Spleen (tissue), 7 donors: ENCODE measurements at regions not wholly inside any gene's neighbourhood (a gene's known extent, or its start where the extent isn't known, plus 50 kb on each side); places are given as distances from the start of the nearest gene placed in this dataset.

ENCODE experiments used
- POLR2AphosphoS5 ChIP-seq, 3 donors: sonication (generic); formaldehyde crosslinking; IDR thresholded peaks; one replicate each; pipeline ENCODE4 v1.5.1; 2017; ENCODE audit warnings: antibody characterized with exemption in 3 of 3
- TF ChIP-seq, protein P1 (sequence below), 11 experiments: fragments of 200-600 bp in 7 of 11; fragments of 450-650 bp in 4 of 11; sonication (generic) in 4 of 11; IDR thresholded peaks in 8 of 11; conservative IDR thresholded peaks in 3 of 11; 1 replicate in 7 of 11; 2 replicates in 4 of 11; pipeline versions ENCODE4 v1.4.0 to v1.8.0; 2016 to 2021; ENCODE audit warnings: antibody characterized with exemption in 11 of 11, inconsistent platforms in 4 of 11, mild to moderate bottlenecking in 1 of 11
- donor health status: DM: no; HTN: no; CAD: no; lungs with moderate emphysema.
- donor health status: DM: no; HTN: no; CAD: no.
- donor health status: DM: no; HTN: no; CAD: no.

DNA sequence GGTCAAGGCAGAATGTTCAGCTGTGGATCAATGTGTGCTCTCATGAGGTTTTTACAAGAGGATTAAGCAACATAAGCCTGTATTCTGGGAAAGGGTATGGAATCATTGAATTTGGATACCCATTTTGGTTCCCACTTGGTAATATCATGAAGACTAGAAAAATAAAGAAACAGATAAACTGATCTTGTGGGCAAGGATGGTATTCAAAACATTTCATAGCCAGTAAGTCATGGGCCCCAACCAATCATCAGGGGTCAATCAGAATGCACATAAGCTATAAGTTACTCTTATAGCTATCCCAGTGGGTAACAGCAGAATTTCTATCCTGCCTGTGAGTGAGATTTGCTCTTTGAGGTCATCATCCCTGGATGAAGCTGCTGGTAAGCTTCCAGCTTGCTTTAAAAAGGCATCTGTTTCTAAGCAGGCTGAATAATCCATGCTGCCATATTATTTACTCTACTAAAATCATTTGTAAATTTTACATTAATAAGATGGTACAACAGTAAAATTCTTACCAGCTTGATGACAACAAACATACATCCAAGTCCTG lies 291.2 kb downstream of the RAD51AP2 start:
- TF ChIP-seq, protein P1, sequence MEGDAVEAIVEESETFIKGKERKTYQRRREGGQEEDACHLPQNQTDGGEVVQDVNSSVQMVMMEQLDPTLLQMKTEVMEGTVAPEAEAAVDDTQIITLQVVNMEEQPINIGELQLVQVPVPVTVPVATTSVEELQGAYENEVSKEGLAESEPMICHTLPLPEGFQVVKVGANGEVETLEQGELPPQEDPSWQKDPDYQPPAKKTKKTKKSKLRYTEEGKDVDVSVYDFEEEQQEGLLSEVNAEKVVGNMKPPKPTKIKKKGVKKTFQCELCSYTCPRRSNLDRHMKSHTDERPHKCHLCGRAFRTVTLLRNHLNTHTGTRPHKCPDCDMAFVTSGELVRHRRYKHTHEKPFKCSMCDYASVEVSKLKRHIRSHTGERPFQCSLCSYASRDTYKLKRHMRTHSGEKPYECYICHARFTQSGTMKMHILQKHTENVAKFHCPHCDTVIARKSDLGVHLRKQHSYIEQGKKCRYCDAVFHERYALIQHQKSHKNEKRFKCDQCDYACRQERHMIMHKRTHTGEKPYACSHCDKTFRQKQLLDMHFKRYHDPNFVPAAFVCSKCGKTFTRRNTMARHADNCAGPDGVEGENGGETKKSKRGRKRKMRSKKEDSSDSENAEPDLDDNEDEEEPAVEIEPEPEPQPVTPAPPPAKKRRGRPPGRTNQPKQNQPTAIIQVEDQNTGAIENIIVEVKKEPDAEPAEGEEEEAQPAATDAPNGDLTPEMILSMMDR (IDR thresholded peaks at IDR 0.05 in 8 of 11, conservative IDR thresholded peaks at IDR 0.05 in 3 of 11), result no peak
- TF ChIP-seq POLR2AphosphoS5 (IDR thresholded peaks at IDR 0.05), result no peak
